MM.1S (cell line): ENCODE measurements at regions not wholly inside any gene's neighbourhood (a gene's known extent, or its start where the extent isn't known, plus 50 kb on each side); places are given as distances from the start of the nearest gene placed in this dataset.

ENCODE experiments used
- EZH2 ChIP-seq: fragments of 300-600 bp; sonication (generic); optimal IDR thresholded peaks from 2 replicates; pipeline ENCODE3; 2017; ENCODE audit warnings: low read depth, mild to moderate bottlenecking, antibody characterized with exemption, low read length, mixed read lengths
- TF ChIP-seq, protein P1 (sequence below): fragments of 300-600 bp; sonication (generic); IDR thresholded peaks from 2 replicates; pipeline ENCODE4 v1.5.1; 2016; ENCODE audit warnings: antibody characterized with exemption, low read length, mixed read lengths

DNA sequence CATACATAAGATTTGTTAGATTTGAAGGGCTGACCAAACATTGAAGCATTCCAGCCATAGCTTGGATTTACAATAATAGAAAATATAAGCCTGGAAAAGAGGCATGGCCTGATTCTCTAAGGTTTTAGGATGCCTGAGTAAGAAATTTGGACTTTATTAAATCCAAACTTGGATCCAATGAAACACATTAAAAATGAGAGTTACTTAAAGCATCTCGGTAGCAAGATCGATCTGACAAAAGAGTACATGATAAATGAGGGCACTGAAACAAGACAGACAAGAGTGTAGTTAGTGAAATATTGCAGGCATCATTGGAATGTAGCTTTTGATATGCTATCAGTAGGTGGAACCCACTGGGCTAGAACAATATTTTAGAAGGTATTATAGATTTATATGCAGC, 855.7 kb upstream of the DPPA4 start:
- no peak for TF ChIP-seq EZH2
- TF ChIP-seq, protein P1, sequence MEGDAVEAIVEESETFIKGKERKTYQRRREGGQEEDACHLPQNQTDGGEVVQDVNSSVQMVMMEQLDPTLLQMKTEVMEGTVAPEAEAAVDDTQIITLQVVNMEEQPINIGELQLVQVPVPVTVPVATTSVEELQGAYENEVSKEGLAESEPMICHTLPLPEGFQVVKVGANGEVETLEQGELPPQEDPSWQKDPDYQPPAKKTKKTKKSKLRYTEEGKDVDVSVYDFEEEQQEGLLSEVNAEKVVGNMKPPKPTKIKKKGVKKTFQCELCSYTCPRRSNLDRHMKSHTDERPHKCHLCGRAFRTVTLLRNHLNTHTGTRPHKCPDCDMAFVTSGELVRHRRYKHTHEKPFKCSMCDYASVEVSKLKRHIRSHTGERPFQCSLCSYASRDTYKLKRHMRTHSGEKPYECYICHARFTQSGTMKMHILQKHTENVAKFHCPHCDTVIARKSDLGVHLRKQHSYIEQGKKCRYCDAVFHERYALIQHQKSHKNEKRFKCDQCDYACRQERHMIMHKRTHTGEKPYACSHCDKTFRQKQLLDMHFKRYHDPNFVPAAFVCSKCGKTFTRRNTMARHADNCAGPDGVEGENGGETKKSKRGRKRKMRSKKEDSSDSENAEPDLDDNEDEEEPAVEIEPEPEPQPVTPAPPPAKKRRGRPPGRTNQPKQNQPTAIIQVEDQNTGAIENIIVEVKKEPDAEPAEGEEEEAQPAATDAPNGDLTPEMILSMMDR = no peak
